ENCODE measurements at regions not wholly inside any gene's neighbourhood (a gene's known extent, or its start where the extent isn't known, plus 50 kb on each side); places are given as distances from the start of the nearest gene placed in this dataset.
A peak's percentile ranks its signal among the peaks of the same experiment; 100 is the strongest.

DNA sequence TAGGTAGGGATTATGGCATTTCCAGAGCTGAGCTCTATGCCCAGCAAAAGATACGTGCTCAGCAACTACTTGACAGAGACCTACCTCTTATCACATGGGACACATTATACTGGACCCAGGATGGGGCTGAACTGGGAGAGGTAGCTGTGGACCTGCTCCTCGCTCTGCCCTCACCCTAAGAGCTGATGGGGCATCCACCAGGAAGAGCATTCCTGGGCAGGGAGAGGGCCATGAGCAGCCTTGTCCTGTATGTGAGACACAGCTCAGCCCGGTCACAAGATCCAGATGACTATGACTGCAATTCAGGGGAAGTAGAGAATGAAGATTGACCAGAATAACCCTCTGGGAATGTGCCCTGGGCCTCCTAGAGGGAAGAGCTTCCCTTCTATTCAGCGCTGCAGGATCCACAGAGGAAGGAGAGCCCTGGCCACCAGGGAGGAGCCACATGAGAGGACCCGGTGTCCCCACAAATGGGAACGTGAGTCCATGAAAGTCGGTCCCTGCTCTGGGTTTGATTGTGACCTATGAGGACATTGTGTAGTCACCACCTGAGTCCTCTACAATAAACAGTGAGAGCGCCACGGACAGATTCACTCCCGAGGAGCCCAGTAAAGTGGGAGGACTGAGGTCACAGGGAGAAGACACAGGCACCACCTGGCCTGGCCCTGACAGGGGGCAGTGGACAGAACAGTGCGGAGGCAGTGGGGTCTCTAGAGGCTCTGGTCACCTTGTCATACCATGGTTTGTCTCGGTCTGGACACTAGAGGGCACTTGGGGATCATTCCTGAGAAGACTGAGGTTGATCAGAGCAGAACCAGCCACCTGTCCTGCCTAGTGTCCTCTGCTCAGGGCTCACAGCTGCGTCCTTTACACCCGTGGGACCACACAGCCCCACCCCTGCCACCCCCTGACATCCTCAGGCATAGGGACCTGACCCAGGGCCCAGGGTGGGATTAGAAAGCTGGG is 99.5 kb downstream of the ZNF280B start:
- H3K4me3 ChIP-seq (replicated peaks; ENCODE audit: low read depth, low read length): no peak overlapping the region
- DNase-seq (ENCODE audit: extremely low read depth, low read depth): no peak
- TF ChIP-seq, protein P1, sequence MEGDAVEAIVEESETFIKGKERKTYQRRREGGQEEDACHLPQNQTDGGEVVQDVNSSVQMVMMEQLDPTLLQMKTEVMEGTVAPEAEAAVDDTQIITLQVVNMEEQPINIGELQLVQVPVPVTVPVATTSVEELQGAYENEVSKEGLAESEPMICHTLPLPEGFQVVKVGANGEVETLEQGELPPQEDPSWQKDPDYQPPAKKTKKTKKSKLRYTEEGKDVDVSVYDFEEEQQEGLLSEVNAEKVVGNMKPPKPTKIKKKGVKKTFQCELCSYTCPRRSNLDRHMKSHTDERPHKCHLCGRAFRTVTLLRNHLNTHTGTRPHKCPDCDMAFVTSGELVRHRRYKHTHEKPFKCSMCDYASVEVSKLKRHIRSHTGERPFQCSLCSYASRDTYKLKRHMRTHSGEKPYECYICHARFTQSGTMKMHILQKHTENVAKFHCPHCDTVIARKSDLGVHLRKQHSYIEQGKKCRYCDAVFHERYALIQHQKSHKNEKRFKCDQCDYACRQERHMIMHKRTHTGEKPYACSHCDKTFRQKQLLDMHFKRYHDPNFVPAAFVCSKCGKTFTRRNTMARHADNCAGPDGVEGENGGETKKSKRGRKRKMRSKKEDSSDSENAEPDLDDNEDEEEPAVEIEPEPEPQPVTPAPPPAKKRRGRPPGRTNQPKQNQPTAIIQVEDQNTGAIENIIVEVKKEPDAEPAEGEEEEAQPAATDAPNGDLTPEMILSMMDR (IDR thresholded peaks at IDR 0.05; ENCODE audit: low read depth, low read length, missing control alignments): peak; percentile 60

DNA sequence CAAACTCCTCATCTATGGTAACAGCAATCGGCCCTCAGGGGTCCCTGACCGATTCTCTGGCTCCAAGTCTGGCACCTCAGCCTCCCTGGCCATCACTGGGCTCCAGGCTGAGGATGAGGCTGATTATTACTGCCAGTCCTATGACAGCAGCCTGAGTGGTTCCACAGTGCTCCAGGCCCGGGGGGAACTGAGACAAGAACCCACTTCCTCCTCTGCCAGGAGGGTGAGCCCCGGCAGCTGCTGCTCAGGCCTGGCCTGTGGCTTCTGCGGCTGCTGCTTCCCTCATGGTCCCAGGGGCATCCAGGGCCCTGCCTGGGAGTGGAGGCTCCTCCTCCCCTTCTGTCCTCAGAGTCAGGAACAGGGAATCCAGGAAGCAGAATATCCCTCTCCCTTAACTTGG is 98.4 kb downstream of the ZNF280B start:
- no peak for DNase-seq (ENCODE audit: extremely low read depth, low read depth)
- H3K4me3 ChIP-seq (replicated peaks; ENCODE audit: low read depth, low read length): no peak overlapping the region
- TF ChIP-seq, protein P1 (IDR thresholded peaks at IDR 0.05; ENCODE audit: low read depth, low read length, missing control alignments): no peak

DNA sequence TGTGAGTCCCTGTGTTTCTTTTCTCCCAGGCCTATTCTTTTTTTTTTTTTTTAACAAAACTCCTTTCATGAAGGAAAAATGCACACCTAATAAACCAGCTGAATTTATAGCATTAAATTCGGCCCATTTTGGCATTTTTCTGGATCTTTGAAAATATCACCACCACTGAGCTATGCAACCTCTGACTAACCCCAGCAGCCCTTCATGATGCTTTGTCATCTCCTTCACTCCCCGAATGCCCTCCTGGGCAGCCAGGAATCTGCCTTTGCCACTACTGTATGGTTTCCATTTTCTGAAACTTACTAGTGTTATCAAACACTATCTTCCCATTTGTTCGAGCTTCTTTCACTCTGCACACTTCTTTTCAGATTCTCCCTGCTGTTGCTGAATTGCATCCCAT is 97.9 kb downstream of the ZNF280B start:
- no peak for DNase-seq (ENCODE audit: extremely low read depth, low read depth)
- H3K4me3 ChIP-seq (replicated peaks; ENCODE audit: low read depth, low read length): no peak overlapping the region
- TF ChIP-seq, protein P1 (IDR thresholded peaks at IDR 0.05; ENCODE audit: low read depth, low read length, missing control alignments): no peak

DNA sequence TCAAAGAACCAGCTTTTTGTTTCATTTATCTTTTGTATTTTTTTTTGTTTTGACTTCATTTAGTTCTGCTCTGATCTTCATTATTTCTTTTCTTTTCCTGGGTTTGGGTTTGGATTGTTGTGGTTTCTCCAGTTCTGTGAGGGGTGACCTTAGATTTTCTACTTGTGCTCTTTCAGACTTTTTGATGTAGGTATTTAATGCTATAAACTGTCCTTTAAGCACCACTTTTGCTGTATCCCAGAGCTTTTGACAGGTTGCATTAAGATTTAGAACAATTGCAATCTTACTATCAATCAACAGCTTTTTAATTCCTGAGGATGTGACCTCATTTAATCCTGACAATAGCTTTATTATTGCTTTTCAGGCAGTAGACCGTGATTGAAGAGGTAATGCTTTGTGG is 94.3 kb downstream of the ZNF280B start:
- no peak overlapping the region for H3K4me3 ChIP-seq (replicated peaks; ENCODE audit: low read depth, low read length)
- no peak for DNase-seq (ENCODE audit: extremely low read depth, low read depth)
- TF ChIP-seq, protein P1 (IDR thresholded peaks at IDR 0.05; ENCODE audit: low read depth, low read length, missing control alignments): no peak

DNA sequence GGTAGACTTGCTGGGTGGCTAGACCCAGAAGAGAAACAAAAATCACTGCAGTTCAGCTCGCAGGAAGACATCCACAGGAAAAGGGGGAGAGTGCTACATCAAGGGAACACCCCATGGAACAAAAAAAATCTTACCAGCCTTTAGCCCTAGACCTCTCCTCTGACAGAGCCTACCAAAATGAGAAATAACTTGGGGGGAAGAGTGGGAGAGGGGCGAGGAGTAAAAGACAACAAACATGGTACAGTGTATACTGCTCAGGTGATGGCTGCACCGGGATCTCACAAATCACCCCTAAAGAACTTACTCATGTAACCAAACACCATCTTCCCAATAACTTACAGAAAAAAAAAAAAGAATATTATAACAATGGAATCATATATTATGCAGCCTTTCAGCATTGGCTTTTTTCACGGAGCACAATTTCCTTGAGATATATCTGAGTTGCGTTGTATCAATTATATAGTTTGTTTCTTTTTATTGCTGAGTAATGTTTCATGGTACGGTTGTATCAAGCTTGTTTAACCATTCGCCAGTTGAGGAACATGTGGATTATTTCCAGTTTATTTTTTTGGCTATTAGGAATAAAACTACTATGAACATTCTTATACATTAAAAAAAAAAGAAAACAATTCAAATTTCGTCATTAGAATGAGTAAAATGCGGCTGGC is 90.9 kb downstream of the ZNF280B start:
- TF ChIP-seq, protein P1 (IDR thresholded peaks at IDR 0.05; ENCODE audit: low read depth, low read length, missing control alignments): no peak
- no peak overlapping the region for H3K4me3 ChIP-seq (replicated peaks; ENCODE audit: low read depth, low read length)
- DNase-seq (ENCODE audit: extremely low read depth, low read depth): no peak

DNA sequence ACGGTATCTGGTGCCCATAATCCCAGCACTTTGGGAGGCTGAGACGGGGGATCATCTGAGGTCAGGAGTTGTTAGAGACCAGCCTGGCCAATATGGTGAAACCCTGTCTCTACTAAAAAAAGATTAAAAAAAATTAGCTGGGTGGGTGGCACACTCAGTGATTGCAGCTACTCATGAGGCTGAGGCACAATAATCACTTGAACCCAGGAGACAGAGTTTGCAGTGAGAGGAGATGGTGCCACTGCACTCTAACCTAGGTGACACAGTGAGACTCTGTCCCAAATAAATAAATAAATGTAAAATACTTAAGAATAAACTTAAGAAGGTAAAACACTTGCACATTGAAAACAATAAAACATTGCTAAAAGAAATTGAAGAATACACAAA is 90.4 kb downstream of the ZNF280B start:
- DNase-seq (ENCODE audit: extremely low read depth, low read depth): no peak
- TF ChIP-seq, protein P1 (IDR thresholded peaks at IDR 0.05; ENCODE audit: low read depth, low read length, missing control alignments): no peak
- no peak overlapping the region for H3K4me3 ChIP-seq (replicated peaks; ENCODE audit: low read depth, low read length)
